NCI-H1105 (cell line): ENCODE measurements at regions not wholly inside any gene's neighbourhood (a gene's known extent, or its start where the extent isn't known, plus 50 kb on each side); places are given as distances from the start of the nearest gene placed in this dataset.
A peak's percentile ranks its signal among the peaks of the same experiment; 100 is the strongest.
"Not testable (repeated sequence)": the region's sequence is repeated elsewhere in the genome, so short reads cannot be mapped to it uniquely, and the experiment has no call there.

Source experiments
- DNase-seq: peaks from one replicate; lab custom pipeline; 2025; lab: John Stamatoyannopoulos, UW

DNA sequence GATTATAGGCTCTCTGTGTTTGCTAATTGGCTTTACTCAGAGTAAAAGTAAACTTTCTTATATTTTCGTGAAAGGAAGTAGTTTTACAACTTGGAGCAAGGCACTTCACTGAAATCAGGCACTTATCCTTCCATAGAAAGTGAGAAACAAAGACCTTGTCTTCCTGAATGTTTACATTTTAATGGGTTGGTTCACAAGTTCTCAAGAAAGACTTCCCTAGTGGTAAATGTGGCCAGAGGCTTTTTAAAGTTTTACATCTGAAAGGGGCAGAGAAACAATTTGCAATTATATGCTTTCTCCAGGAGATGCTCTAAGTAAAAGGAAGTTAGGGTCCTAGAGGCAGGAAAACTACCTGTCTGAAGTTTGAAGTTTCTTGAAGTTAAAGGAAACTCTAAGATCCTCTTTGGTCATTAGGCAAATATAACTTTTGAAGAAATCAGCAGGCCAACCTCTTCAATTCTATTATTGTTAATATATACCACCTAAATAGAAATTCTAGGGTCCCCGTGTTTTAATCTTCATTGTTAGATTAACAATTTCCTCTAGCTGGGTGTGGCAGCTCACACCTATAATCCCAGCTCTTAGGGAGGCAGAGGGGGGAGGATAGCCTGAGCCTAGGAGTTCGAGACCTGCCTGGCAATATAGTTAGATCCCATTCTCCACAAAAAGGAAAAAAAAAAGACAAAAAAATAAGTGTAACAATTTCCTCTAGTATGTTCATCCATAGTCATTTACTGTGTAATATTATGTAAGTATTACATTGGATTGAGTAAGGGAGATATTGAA, 644.9 kb upstream of the FOXG1 start:
- DNase-seq: no peak

DNA sequence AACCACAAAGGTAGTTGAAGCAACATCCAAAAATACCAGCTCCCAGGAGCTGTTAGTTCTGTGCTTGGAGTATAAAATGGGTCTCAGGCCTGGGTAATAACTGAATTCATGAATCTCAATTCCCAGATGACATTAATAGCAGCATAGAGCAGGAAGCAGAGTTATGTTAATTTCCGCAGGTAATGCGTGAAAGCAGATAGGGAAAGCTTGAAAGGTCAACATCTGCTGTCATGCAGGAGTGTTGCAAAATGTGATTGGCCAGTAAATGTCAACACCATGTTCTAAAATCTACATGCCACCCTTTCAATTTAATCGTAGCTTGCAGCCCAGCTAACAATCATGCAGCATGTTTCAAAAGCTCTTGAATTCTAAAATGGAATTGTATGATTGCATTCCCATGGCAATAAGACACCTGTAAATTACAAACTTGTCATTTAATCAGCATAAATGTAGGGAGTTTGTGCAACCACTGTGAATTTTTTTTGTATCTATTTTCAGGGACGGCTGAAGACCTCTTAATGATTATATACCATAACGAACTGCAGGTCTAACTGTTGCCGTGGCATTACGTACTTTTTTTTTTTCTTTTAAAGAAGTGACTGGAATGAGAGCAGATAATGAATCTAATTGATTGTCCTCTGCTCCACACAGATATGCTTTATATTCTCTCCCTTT, 635.8 kb upstream of the FOXG1 start:
- no peak for DNase-seq

DNA sequence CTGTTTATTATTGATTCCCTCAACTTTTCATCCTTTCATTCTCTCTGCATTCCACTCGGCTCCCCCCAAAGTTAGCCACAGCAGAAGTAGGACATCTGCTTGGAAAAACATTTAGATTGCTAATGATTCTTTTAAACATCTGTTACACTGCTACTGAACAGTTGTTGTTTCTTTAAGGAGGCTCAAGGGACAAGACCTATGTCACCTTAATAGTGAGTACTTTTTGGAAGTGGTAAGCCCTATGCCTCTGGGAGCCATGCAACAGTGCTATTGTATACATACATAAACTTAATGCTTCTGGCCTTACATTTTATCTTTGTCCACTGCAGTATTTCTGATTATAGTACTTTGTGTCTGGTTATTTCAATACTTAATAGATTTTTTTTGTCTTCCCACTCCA, 628.2 kb upstream of the FOXG1 start:
- no peak for DNase-seq

DNA sequence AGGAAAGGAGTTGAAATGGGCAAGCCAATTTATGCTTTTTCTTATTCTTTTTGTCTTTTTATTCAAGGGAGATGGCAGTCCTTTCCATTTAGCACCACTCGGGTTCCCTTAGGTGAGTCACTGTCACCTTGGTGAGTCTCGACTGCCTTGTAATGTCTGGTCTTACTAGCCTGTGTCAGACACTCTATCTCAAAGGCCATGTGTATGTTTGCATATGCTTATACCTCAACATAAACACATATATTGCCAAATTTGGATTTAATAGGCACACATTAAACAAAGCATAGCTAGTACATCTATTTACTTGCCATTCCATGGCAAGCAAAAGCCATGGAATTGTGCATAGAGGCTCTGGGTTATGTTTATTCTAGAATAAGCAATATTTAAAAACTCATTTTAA, 624.9 kb upstream of the FOXG1 start:
- no peak for DNase-seq

DNA sequence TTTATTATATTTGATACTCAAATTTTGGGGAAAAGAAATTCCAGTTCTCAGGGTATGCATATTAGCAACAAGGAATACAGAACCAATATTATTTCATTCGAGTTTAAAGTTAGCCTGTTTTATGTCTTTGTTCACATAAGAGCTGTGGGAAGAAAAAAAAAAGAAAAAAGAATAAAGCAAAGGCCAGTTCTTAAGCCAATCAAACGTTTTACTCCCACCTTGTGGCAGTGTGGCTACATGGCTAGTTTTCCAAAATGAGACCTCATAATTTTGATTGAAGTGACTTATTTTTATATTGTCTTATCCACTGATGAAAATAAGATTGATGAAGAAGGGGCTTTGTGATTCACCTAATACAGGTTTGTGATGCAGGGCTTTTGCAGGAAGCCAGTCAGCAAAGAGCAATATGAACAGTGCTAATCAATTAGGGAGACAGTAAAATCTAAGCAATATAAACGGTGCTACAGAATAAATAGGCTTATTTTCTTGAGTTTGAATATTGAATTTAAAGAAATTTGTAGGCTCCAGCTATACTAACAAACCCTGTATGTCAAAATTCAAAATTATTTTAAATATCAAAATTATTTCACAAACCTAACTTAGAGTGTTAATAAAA, 624.1 kb upstream of the FOXG1 start:
- DNase-seq: peak; percentile 49

DNA sequence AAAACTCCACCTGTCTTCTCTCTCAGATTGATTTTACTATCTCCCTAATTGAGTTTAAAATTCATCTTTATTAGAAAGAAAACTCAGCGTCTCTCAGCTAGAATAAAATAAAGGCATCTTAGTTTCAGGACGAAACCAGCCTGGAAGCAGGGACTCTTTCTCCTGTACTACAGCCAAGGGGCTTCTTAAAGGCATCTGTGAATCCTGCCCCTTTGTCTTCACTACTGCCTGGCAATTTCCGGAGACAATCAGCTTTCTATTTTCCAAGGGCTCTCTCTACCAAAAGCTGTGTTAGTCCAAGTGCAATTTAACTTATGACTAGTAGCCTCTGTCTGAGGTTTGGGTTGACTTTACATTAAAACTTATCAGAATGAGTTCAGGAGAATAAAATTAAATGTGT, 623.3 kb upstream of the FOXG1 start:
- DNase-seq: no peak

DNA sequence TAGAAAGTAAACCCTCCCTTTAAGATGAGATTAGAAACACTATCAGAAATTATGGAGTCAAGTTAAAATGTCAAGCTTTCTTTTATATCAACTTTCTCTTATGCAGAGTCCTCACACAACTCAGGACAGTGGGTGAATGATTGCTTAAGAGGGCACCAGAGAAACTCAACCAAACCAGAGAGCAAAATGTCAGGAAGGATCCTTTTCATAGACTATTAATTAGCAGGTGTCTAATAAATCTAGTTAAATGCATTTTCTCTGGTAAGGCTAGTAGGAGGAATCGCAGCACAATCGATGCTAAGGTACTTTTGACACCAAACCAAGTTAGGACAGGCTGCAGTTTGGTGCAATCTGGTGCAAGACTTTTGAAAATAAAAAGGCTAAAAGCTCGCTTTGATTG, 614.7 kb upstream of the FOXG1 start:
- DNase-seq: no peak

DNA sequence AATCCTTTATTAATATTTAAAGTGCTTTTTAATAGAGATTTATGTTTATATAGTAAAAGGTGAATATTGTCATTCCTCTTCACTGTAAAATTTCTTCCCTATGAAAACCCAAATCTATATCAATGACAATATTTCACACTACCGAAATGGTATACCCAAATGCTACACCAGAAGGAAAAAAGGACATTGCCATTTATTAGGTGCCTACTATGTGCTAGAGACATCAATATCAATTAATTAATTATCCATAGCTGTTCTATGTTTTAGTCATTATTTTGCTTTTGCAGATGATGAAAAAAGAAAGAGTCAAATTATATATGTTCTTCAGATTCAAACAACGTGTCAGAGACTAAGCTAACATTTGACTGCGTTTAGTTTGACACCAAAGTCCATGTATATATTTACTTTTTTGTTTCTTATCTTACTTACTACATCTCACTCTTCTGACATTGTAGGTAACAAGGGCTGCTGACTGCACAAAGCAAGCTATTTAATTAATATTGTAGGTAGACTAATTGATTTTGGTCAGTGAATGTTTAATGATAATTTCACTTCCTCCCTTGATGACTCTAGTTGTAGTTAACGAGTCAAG, 614.0 kb upstream of the FOXG1 start:
- DNase-seq: no peak

DNA sequence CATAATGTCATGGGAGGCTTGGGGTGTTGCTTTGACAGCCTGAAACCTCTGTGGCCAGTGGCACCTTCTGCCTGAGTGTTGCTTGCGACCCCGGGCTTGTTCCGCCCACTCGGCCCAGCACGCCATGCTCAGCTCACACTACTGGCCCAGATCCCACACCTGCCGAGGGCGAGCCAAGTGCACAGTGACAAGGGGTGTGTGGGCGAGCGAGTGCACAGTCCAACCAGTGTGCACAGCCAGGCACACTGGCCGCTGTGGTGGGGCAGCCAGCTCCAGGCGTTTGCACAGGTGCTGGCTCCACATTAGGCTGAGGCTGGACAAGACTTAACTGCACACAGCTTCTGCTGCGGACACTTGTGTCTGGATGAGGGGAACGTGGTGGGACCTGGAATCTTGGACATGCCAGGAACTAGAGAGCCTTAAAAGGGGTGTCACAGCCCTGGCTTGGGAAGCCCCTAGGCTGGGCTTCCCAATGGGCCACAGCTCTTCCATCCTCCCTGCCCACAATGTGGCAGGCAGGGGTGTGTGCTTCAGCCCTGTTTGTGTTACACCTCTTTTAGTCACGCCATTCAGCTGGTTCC, 609.2 kb upstream of the FOXG1 start:
- DNase-seq: no peak

DNA sequence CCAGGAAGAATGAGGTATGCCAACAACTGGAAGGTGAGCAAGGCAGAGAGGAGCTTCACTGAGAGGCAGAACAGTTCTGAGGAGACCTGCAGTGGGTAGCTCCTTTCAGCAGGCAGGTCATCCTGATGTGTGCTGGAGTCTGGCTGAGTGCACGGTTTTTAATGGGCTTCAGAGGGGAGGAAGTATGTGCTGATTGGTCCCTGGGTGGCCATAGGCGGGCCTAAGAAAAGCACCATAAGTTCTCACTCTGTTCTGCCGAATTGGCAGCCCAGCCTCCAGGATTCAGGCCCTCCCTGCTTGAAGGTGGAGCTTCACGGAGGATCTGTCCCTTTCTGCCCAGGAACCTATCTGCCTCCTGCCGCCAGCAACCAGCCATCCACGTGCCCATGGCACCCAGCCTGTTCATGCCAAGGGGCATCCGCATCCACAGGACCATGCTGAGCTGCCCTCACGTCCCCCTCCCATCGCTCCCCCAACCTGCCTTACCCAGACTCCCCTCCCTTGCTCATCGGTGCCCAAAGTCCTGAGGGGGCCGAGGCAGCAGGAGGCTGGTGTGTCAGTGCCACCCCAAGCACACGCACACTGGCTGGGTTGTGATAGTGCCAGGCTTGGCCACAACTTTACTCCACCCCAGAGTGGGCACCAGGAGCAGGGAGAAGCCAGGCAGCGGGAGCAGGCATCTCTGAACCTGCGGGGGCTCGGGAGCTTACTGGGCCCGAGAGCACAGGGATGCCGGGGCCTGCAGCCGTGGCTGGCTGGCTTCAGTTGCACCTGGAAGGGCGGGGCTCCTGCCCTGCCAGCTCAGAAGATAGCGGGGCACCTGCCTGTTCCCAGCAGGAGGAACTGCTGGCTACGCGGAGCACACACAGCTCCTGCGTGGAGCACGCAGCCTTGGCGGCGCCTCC, 608.4 kb upstream of the FOXG1 start:
- no peak for DNase-seq

DNA sequence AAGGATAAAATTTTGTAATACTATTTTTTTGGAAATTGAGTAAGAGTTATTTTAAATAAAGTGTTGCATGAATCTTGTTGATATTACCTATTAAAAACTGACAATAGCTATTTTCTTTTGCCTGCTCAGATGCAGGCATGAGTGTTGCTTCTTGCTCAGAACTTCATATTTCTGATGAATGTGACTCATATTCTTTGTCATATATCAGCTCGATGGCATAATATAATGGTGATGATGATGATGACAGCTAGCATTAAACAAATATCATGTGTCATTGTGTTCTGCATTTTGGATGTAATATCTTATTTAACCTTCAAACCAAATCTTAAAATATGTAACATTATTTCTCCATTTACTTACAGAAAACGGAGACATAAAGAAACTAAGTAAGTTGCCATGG, 605.5 kb upstream of the FOXG1 start:
- no peak for DNase-seq

DNA sequence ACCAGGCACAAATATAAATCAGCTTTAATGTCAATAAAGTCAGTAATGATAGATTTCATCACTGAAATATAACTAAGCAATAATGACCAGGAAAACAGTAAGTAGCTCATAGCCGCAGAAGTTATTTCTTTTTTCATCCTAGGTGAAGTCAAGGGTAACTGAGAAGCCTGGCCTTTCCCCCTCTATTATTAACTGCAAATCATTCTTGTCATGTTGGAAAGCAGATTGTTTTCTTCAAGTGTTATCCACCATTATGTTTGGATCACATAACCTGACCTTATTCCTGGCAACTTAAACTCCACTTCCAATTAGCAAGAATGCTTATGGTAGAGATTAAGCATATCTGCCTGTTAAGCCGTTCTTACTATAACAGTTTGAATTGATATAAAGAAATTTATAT, 603.4 kb upstream of the FOXG1 start:
- DNase-seq: no peak

DNA sequence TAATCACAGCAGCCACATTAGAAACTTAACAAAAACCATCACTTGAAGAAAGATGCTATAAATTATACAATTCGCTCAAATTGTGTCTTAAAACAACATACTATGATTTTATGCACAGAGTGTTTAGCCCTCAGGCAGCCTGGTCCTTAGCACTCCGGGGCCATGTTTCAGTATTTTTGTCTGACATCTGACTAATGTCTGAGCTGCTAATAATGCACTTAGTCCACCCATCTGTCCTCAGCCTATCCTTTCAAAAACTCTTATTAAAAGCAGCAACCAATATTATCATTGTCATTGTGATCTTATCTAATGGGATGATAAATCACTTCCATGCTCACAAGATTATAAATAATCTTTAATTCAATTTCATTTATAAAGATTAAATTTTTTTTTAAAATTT, 602.7 kb upstream of the FOXG1 start:
- no peak for DNase-seq

DNA sequence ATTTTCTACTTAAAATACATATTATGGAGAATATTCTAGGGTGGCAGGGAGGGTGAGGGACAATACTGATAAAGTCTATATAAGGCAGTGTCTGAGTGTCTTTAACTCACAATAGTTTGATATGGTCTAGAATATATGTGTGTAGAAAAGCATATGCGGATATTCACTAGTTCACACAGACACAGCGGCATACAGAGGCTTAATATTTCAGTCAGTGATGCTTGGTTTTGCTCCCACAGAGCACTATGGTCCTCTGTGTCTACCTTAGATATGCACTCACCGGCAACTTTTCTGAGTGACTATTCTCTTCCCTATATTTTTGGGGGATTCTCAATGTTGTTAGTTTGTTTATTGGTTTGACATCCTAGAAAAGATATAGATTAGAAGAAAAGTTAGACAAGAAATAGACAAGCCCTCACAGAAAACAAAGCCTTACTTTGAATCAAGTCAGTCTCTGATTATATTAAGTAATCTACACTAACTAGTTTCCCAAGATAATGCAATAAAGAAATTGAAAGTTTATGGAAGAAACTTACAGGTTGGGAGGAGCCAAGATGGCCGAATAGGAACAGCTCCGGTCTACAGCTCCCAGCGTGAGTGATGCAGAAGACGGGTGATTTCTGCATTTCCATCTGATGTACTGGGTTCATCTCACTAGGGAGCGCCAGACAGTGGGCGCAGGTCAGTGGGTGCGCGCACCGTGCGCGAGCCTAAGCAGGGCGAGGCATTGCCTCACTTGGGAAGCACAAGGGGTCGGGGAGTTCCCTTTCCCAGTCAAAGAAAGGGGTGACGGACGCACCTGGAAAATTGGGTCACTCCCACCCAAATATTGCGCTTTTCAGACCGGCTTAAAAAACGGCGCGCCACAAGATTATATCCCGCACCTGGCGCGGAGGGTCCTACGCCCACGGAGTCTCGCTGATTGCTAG, 578.4 kb upstream of the FOXG1 start:
- DNase-seq: not testable (repeated sequence)

DNA sequence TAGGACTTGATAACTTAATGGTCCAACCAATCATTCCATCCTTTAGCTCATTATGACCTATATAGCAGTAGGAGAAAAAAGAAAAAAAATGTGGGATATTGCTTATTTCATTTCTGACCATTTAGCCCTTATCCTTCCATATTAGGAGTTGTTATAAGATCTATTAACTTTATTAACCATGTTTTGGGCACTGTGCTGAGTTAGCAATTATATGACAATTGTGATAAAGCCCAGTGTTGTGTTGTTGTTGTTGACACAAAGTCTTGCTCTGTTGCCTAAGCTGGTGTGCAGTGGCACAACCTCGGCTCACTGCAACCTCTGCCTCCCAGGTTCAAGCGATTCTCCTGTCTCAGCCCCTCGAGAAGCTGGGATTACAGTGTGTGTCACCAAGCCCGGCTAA, 569.7 kb upstream of the FOXG1 start:
- DNase-seq: no peak

DNA sequence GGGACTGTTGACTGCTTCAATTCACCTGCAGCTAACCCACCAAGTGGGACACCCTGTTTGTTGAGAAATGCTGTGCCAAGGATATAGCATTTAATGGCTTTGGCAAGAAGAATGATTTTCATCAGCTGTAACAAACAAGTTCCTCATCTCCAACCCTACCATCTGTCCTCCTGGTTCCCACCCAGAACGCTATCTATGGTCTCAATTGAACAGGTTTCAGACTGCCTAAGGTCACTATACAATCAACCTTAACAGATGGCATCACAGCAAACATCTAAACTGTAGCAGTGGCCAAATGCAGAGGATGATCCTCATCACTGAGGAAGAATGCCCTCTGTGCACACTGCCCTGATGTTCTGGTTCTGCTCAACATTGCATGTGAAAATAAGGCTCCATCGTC, 546.2 kb upstream of the FOXG1 start:
- no peak for DNase-seq

DNA sequence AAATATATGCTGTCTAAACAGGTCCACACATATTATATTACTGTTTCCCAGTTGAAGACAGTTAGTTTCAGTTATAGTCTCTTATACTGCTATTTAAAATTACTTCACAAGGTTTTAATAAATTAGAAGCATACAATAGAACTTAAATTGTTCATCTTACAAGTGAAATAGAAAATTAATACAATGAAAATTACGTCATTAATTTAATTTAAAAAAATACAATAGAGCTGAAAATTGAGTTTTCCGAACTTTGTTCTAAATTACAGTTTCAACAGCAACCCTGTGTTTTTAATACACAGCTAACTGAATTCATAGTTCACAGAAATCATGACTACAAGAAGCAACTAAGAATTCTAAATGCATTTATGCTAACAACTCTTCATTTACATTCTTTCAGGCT, 525.7 kb upstream of the FOXG1 start:
- no peak for DNase-seq

DNA sequence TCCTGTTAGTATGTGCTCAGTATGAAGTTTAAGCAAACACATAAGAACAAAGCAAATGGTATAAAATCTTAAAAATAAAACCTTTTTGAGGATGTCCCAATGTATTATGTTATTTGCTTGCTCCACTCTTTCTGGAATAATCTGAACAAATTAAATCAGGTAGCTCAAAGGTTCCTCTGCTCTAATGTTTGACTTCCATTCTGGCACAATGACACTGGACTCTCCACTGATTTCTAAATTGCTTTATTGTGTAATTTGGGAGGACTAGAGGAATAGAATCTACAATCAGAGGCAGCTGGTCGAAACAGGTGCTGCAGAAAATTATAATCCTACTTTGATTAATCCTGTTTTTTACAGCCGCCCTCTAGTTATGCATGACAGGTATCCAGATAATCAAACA, 523.7 kb upstream of the FOXG1 start:
- DNase-seq: no peak

DNA sequence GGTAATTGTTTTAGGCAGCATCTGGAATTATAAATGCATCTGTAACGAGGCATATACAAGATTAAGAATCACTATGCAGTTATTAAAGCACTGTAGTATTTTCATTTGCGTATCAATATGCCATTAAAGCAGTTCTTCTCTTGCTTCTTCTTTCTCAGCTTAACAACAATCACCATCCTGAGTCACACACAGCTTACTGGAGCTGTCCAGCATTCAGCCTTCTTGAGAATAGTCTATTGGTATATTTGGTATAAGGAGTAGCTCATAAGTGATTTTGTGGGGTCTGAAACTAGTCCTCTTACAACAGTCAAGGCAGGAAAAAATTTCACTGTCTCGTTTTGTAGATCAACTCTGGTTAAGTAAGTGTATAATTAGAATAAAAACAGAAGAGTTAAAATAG, 523.0 kb upstream of the FOXG1 start:
- no peak for DNase-seq

DNA sequence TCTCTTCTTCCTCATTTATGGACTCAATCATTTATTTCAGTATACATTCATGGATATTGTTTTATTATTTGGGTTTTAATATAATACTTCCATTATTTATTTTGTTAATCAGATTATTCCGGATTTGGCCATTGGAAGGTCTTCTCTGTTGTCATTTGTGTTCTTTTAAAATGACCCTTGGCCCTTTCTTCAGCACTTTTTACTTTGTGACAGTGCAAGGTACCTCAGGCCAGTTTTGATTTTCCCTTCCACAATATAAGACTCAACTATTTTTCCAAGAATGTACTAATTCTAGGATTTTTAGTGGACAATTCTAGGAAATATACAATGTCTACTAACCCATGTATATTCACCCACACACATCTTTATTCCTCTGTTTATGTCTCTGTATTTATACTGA, 521.4 kb upstream of the FOXG1 start:
- DNase-seq: no peak

DNA sequence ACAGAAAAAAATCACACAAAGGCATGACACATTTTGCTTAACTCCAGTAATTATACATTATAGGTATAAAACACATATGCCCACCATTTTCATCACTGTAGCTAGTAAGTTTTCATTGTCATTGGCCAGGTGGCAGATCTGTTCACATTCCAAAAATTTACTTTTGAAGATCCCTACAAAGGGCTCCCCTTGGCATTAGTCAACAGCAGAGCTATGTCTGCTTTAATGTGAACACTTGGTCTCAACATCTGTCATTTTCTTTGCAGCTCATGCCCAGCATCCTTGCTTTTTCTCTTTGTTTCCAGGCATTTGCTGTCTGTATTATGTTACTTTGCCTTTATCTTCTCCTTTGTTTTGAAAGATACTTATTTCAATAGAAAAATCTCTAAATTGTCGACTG, 519.1 kb upstream of the FOXG1 start:
- DNase-seq: no peak
